Transverse colon (tissue), 4 donors: ENCODE measurements at regions not wholly inside any gene's neighbourhood (a gene's known extent, or its start where the extent isn't known, plus 50 kb on each side); places are given as distances from the start of the nearest gene placed in this dataset.

Experiments
- POLR2AphosphoS5 ChIP-seq, 3 donors: sonication (generic); formaldehyde crosslinking; IDR thresholded peaks; one replicate each; pipeline ENCODE4 v1.6.1; 2016; ENCODE audit warnings: antibody characterized with exemption in 3 of 3
- TF ChIP-seq, protein P1 (sequence below), 5 experiments: fragments of 200-600 bp in 3 of 5; fragments of 450-650 bp in 2 of 5; sonication (generic) in 3 of 5; IDR thresholded peaks; 1 replicate in 2 of 5; 2 replicates in 3 of 5; pipeline ENCODE4 v1.5.1; 2016 to 2017; ENCODE audit warnings: antibody characterized with exemption in 5 of 5, inconsistent platforms in 3 of 5, mild to moderate bottlenecking in 2 of 5, moderate library complexity in 1 of 5

DNA sequence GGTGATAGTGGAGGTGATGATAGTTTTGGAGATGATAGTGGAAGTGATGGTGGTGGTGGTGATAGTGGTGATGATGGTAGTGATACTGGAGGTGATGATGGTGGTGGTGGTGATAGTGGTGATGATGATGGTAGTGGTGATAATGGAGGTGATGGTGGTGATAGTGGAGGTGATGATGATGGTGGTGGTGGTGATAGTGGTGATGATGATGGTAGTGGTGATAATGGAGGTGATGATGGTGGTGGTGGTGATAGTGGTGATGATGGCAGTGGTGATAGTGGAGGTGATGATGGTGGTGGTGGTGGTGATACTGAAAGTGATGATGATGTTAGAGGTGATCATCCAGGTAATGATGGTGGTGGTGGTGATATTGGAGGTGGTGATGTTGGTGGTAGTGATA lies 570.0 kb upstream of the TMEM132C start:
- TF ChIP-seq, protein P1, sequence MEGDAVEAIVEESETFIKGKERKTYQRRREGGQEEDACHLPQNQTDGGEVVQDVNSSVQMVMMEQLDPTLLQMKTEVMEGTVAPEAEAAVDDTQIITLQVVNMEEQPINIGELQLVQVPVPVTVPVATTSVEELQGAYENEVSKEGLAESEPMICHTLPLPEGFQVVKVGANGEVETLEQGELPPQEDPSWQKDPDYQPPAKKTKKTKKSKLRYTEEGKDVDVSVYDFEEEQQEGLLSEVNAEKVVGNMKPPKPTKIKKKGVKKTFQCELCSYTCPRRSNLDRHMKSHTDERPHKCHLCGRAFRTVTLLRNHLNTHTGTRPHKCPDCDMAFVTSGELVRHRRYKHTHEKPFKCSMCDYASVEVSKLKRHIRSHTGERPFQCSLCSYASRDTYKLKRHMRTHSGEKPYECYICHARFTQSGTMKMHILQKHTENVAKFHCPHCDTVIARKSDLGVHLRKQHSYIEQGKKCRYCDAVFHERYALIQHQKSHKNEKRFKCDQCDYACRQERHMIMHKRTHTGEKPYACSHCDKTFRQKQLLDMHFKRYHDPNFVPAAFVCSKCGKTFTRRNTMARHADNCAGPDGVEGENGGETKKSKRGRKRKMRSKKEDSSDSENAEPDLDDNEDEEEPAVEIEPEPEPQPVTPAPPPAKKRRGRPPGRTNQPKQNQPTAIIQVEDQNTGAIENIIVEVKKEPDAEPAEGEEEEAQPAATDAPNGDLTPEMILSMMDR (IDR thresholded peaks at IDR 0.05), result no peak
- no peak for TF ChIP-seq POLR2AphosphoS5 (IDR thresholded peaks at IDR 0.05)
